ENCODE measurements at regions not wholly inside any gene's neighbourhood (a gene's known extent, or its start where the extent isn't known, plus 50 kb on each side); places are given as distances from the start of the nearest gene placed in this dataset.

DNA sequence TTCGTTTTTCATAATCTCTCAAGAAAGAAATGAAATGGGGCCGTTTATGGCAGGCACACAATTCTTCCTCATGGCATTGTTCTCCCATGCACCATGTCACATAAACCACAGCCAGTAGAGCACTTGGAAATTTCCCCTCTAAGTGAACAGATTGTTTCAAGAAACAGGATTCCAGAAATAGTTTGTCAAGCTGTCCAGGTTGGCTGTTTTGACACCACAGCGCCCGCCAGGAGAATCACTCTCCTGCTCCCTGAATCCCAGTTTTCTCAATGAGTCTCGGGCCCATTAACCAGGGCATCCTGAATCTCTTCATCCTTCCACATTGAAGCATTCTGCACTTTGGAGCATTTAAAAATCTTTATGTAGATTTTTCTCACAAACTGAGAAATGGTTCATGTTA is 172.2 kb upstream of the NEBL start:
- H3K4me3 ChIP-seq (ENCODE audit: low read depth, low read length): no peak overlapping the region
- DNase-seq (ENCODE audit: low read depth): no peak
- TF ChIP-seq, protein P1, sequence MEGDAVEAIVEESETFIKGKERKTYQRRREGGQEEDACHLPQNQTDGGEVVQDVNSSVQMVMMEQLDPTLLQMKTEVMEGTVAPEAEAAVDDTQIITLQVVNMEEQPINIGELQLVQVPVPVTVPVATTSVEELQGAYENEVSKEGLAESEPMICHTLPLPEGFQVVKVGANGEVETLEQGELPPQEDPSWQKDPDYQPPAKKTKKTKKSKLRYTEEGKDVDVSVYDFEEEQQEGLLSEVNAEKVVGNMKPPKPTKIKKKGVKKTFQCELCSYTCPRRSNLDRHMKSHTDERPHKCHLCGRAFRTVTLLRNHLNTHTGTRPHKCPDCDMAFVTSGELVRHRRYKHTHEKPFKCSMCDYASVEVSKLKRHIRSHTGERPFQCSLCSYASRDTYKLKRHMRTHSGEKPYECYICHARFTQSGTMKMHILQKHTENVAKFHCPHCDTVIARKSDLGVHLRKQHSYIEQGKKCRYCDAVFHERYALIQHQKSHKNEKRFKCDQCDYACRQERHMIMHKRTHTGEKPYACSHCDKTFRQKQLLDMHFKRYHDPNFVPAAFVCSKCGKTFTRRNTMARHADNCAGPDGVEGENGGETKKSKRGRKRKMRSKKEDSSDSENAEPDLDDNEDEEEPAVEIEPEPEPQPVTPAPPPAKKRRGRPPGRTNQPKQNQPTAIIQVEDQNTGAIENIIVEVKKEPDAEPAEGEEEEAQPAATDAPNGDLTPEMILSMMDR (IDR thresholded peaks at IDR 0.05; ENCODE audit: control insufficient read depth, extremely low read depth, insufficient read depth): no peak

DNA sequence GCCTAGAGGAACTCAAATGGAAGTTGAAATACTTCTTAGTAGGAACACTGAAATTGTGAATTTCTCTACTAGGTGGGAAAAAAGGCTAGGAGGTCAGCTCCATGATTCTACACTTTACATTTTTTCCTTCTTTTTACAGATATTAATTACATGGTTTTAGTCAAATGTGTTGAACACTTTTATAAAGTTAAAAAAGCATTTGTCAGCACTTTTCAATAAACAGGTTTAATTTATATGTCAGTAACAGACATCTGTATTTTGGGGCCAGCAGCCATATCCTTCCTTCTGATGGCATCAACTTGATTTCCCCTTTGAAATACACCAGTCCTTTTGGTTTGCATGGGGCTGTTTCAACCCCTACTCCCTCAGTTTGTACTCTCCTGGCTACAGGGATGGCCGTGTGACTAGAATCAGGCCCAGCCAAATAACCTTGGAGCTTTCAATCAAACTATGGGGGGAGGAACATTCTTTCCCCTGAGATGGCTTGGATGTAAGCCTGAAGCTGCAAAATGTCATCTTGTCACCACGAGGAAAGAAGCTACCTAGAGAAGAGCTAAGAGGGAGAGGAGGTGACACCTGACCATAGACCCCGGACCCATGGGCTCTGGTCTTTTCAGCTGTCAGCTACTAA is 171.0 kb upstream of the NEBL start:
- no peak overlapping the region for H3K4me3 ChIP-seq (ENCODE audit: low read depth, low read length)
- TF ChIP-seq, protein P1 (IDR thresholded peaks at IDR 0.05; ENCODE audit: control insufficient read depth, extremely low read depth, insufficient read depth): no peak
- DNase-seq (ENCODE audit: low read depth): no peak

DNA sequence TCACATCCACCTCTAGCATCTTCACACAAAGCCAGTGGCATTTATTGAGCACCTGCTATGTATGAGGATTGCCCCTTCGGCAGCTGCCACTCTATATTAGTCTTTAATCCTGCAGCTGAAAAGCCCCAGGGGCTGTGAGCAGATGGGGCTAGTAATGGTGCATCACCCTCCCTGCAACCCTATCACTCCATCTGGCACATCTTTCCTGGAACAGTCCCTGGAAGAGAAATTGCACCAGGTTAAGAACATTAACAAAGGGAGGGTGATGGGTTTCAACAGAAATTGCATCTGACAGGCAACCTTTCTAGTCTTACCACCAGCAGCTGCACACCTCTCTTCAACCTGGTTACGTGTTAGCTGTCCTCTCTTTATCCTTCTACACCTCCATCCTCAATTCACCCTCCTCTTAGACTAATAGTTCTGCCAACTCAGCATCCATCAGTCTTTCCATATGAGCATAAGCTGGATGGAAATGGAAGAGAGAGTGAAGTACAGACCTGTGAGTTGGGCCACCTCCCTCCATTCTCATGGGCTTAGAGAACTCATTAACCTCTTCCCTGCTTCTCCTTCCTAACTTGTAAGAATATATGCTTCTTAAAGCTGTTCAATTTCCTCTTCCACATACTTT is 168.6 kb upstream of the NEBL start:
- TF ChIP-seq, protein P1 (IDR thresholded peaks at IDR 0.05; ENCODE audit: control insufficient read depth, extremely low read depth, insufficient read depth): no peak
- no peak for DNase-seq (ENCODE audit: low read depth)
- H3K4me3 ChIP-seq (ENCODE audit: low read depth, low read length): no peak overlapping the region

- TF ChIP-seq, protein P1 (IDR thresholded peaks at IDR 0.05; ENCODE audit: control insufficient read depth, extremely low read depth, insufficient read depth): no peak
- DNase-seq (ENCODE audit: low read depth): no peak
- H3K4me3 ChIP-seq (ENCODE audit: low read depth, low read length): no peak overlapping the region
These were observed 164.9 kb upstream of the NEBL start for GRCh38 chr10:21061982-21062381.

DNA sequence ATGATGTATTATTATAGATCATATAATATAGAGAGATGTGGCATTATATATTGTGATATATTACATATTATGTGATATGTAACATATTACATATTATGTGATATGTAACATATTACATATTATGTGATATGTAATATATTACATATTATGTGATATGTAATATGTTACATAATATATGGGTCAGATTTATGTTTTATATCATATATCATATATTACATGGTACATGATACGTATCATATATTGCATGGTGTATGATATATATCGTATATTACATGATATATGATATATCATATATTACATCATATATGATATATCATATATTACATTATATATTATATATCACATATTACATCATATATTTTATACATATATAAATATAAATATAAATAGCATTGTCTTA is 164.1 kb upstream of the NEBL start:
- H3K4me3 ChIP-seq (ENCODE audit: low read depth, low read length): no peak overlapping the region
- TF ChIP-seq, protein P1 (IDR thresholded peaks at IDR 0.05; ENCODE audit: control insufficient read depth, extremely low read depth, insufficient read depth): no peak
- no peak for DNase-seq (ENCODE audit: low read depth)

DNA sequence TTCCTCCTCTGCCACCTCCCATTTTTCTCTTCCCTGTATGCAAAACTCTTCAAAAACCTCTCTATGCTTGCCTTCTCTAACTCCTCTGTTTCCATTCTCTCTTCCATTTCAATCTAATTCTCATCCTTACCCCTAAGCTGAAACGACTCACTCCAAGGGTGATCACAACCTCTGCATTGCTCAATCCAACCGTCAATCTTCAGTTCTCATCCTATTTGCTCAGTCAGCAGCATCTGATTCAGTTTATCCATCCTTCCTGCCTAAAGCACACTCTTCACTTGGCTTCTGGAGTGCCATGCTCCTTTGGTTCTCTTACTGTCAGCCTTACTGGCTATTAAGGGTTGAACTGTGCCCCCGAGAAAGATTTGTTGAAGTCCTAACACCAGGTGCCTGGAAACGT is 163.5 kb upstream of the NEBL start:
- no peak for DNase-seq (ENCODE audit: low read depth)
- TF ChIP-seq, protein P1 (IDR thresholded peaks at IDR 0.05; ENCODE audit: control insufficient read depth, extremely low read depth, insufficient read depth): no peak
- no peak overlapping the region for H3K4me3 ChIP-seq (ENCODE audit: low read depth, low read length)

DNA sequence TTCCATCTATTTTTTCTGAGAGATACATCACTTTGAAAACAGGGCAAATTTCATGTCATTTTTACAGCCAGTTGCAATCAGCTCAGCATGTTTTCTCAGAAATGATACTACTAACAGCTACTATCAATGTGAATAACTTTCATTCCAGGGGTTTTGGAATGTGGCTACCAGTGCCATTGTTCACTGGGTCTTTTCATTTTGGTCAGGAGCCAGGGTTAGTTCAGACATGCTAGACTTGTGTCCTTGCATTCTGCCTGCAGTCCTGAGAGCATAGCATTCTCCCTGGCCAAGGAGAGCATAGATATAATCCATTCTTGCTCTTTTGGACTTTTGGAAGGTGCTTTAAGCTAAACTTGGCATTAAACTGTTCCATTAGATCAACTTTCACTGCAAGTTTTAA is 160.9 kb upstream of the NEBL start:
- TF ChIP-seq, protein P1 (IDR thresholded peaks at IDR 0.05; ENCODE audit: control insufficient read depth, extremely low read depth, insufficient read depth): no peak
- H3K4me3 ChIP-seq (ENCODE audit: low read depth, low read length): no peak overlapping the region
- DNase-seq (ENCODE audit: low read depth): no peak
